GM11168 (cell line): ENCODE measurements at regions not wholly inside any gene's neighbourhood (a gene's known extent, or its start where the extent isn't known, plus 50 kb on each side); places are given as distances from the start of the nearest gene placed in this dataset.
"Not testable (repeated sequence)": the region's sequence is repeated elsewhere in the genome, so short reads cannot be mapped to it uniquely, and the experiment has no call there.

Source experiments
- in situ Hi-C: fragments of 300-500 bp; cut with MboI; formaldehyde crosslinking; loops from one replicate; pipeline ENCODE4 v1.12.0; 2022; ENCODE audit warnings: low sequenced_read_pairs; ENCODE audit not compliant: unreplicated experiment

- in situ Hi-C loops = loop anchor here (5.0 kb wide), 1 partner anchor 475 kb away; no protein-coding TSS in a partner anchor
Observed at GRCh38 chr17:21612123-21613070, 79.9 kb upstream of the KCNJ18 start.

- in situ Hi-C loops = loop anchor here (5.0 kb wide), 1 partner anchor 474 kb away; no protein-coding TSS in a partner anchor
Observed at GRCh38 chr17:21613071-21613429, 79.3 kb upstream of the KCNJ18 start.

- in situ Hi-C loops = not testable (repeated sequence)
Observed at GRCh38 chr17:21626987-21627386, 65.3 kb upstream of the KCNJ18 start.
